Breast epithelium (tissue), 3 donors: ENCODE measurements at regions not wholly inside any gene's neighbourhood (a gene's known extent, or its start where the extent isn't known, plus 50 kb on each side); places are given as distances from the start of the nearest gene placed in this dataset.

Experiments used
- CTCF ChIP-seq, 3 donors: fragments of 450-650 bp; IDR thresholded peaks; one replicate each; pipeline ENCODE4 v1.5.1; 2016 to 2017; ENCODE audit warnings: antibody characterized with exemption in 3 of 3, mild to moderate bottlenecking in 3 of 3, moderate library complexity in 3 of 3
- POLR2A ChIP-seq: fragments of 450-650 bp; IDR thresholded peaks from one replicate; pipeline ENCODE4 v1.6.1; 2016; ENCODE audit warnings: antibody characterized with exemption, mild to moderate bottlenecking, moderate library complexity

GRCh38 chr4:20386001-20386740 lies 134.5 kb downstream of the SLIT2 start:
- no peak for TF ChIP-seq CTCF (IDR thresholded peaks at IDR 0.05)
- no peak for TF ChIP-seq POLR2A
